PC-9 (cell line): ENCODE measurements at regions not wholly inside any gene's neighbourhood (a gene's known extent, or its start where the extent isn't known, plus 50 kb on each side); places are given as distances from the start of the nearest gene placed in this dataset.

Experiments
- BruUV-seq: library from RNA; stranded (reverse); fragments of 400-500 nt; replicated peaks from 2 replicates; lab custom pipeline; 2021; lab: Mats Ljungman, UMichigan
- CTCF ChIA-PET: fragments of 300-600 bp; sonication (Branson Sonifier 250); formaldehyde crosslinking; loops from one replicate; lab custom pipeline; 2022; ENCODE audit warnings: antibody characterized with exemption; lab: Charles Lee
- POLR2A ChIA-PET: fragments of 300-600 bp; sonication (Branson Sonifier 250); formaldehyde crosslinking; loops from one replicate; lab custom pipeline; 2022; ENCODE audit warnings: antibody characterized with exemption; ENCODE audit not compliant: unreplicated experiment; lab: Charles Lee
- DNase-seq, 2 experiments: peaks; one replicate each; pipeline versions ENCODE4 v3.0.0 to v3.0.0-alpha.2; 2015 to 2022; ENCODE audit warnings: mixed read lengths in 1 of 2
- H2AFZ ChIP-seq: fragments of 200-600 bp; sonication (generic); 2 replicates; pipeline ENCODE4 v1.8.1; 2017; ENCODE audit warnings: antibody characterized with exemption
- H3F3A ChIP-seq: fragments of 200-600 bp; sonication (generic); 2 replicates; pipeline ENCODE4 v1.8.1; 2017; ENCODE audit warnings: antibody characterized with exemption, mild to moderate bottlenecking, low read depth; ENCODE audit not compliant: insufficient read depth
- H3K27ac ChIP-seq: fragments of 200-600 bp; sonication (generic); 2 replicates; pipeline ENCODE4 v1.6.1; 2016; ENCODE audit warnings: mixed run types
- H3K27me3 ChIP-seq: fragments of 200-600 bp; sonication (generic); 2 replicates; pipeline ENCODE4 v1.6.1; 2016; ENCODE audit warnings: low read depth, mixed run types; ENCODE audit not compliant: insufficient read depth
- H3K36me3 ChIP-seq: fragments of 200-600 bp; sonication (generic); 2 replicates; pipeline ENCODE4 v1.6.1; 2016; ENCODE audit warnings: low read depth, mixed run types
- H3K4me1 ChIP-seq: fragments of 200-600 bp; sonication (generic); replicated peaks from 2 replicates; pipeline ENCODE4 v1.6.1; 2016; ENCODE audit warnings: mixed run types; ENCODE audit not compliant: insufficient read depth
- H3K4me2 ChIP-seq: fragments of 200-600 bp; sonication (generic); 2 replicates; pipeline ENCODE4 v1.6.1; 2017; ENCODE audit warnings: mixed run types
- H3K4me3 ChIP-seq: fragments of 200-600 bp; sonication (generic); 2 replicates; pipeline ENCODE4 v1.6.1; 2016; ENCODE audit warnings: mixed run types
- H3K79me2 ChIP-seq: fragments of 200-600 bp; sonication (generic); 2 replicates; pipeline ENCODE4 v1.6.1; 2017; ENCODE audit warnings: low read depth, mixed run types
- H3K9me2 ChIP-seq: fragments of 200-600 bp; sonication (generic); 2 replicates; pipeline ENCODE4 v1.8.1; 2017; ENCODE audit warnings: mild to moderate bottlenecking; ENCODE audit not compliant: insufficient read depth
- H3K9me3 ChIP-seq: fragments of 200-600 bp; sonication (generic); 2 replicates; pipeline ENCODE4 v1.8.1; 2016; ENCODE audit warnings: low read depth; ENCODE audit not compliant: insufficient read depth
- H4K20me1 ChIP-seq: fragments of 200-600 bp; sonication (generic); 2 replicates; pipeline ENCODE4 v1.8.1; 2017; ENCODE audit not compliant: insufficient read depth
- EZH2 ChIP-seq: fragments of 200-600 bp; sonication (generic); IDR thresholded peaks from 2 replicates; pipeline ENCODE4 v1.8.0; 2017; ENCODE audit warnings: antibody characterized with exemption, low read depth
- intact Hi-C: fragments of 100-400 bp; cut with micrococcal nuclease; formaldehyde crosslinking; loops from one replicate; pipeline ENCODE4 v1.10.0; 2022; ENCODE audit not compliant: unreplicated experiment
- TF ChIP-seq, protein P1 (sequence below): fragments of 200-600 bp; sonication (generic); conservative IDR thresholded peaks from 2 replicates; pipeline ENCODE4 v1.6.1; 2017; ENCODE audit warnings: mixed run types, antibody characterized with exemption, mild to moderate bottlenecking, moderate library complexity

DNA sequence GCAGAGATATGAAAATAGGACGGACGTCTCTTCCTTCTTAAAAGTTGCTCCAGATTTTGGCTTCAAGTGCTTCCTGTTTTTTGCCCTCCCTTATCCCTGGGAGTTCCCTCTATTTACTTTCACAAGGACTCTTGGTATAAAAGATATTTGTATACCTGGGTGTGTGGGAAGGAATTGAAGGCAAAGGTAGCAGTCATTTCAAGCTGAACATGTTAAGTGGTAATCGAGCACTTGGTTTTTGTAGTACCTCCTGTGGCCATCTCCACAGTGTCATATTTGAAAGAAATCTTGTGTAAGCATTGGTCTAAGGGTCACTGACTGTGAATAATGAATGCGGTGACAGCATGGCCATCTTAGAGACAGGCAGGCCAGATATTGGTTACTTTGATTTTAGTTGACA is 593.6 kb downstream of the MTRR start:
- Histone ChIP-seq H3K79me2 (peaks cover 25% of the 10 kb centered on the region), H3F3A (no peaks in the 10 kb centered on the region), H3K27ac (no peak overlapping the region), H2AFZ (no peak overlapping the region), H3K4me1 (peaks cover 9% of the 10 kb centered on the region), H3K9me3 (no peaks in the 10 kb centered on the region), H3K9me2 (no peaks in the 10 kb centered on the region), H3K36me3 (peaks cover 27% of the 10 kb centered on the region), H3K4me3 (no peak overlapping the region), H3K27me3 (no peaks in the 10 kb centered on the region), H3K4me2 (no peak overlapping the region), H4K20me1 (peaks cover 23% of the 10 kb centered on the region)
- ChIA-PET POLR2A (no interaction called here), CTCF (no interaction called here)
- TF ChIP-seq, protein P1, sequence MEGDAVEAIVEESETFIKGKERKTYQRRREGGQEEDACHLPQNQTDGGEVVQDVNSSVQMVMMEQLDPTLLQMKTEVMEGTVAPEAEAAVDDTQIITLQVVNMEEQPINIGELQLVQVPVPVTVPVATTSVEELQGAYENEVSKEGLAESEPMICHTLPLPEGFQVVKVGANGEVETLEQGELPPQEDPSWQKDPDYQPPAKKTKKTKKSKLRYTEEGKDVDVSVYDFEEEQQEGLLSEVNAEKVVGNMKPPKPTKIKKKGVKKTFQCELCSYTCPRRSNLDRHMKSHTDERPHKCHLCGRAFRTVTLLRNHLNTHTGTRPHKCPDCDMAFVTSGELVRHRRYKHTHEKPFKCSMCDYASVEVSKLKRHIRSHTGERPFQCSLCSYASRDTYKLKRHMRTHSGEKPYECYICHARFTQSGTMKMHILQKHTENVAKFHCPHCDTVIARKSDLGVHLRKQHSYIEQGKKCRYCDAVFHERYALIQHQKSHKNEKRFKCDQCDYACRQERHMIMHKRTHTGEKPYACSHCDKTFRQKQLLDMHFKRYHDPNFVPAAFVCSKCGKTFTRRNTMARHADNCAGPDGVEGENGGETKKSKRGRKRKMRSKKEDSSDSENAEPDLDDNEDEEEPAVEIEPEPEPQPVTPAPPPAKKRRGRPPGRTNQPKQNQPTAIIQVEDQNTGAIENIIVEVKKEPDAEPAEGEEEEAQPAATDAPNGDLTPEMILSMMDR: no peak
- no peak for TF ChIP-seq EZH2
- BruUV-seq: no TSS peak
- intact Hi-C loops: no loop called here
- no peak for DNase-seq

DNA sequence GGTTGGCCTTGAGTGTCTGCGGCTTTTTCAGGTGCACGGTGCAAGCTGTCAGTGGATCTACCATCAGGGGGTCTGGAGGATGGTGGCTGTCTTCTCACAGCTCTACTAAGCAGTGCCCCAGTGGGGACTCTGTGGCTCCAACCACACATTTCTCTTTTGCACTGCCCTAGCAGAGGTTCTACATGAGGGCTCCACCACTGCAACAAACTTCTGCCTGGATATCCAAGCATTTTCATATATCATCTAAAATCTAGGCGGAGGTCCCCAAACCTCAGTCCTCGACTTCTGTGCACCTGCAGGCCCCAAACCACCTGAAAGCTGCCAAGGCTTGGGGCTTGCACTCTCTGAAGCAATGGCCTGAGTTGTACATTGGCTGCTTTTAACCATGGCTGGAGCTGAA is 601.5 kb downstream of the MTRR start:
- peaks cover 5% of the 10 kb centered on the region; the same call in 1 of the 2 replicates for H3K9me3 ChIP-seq
- no peaks in the 10 kb centered on the region for H3K36me3 ChIP-seq
- no peaks in the 10 kb centered on the region for H4K20me1 ChIP-seq
- no peaks in the 10 kb centered on the region for H3K79me2 ChIP-seq
- no peaks in the 10 kb centered on the region for H3K27me3 ChIP-seq
- no peaks in the 10 kb centered on the region for H3F3A ChIP-seq
- ChIA-PET CTCF (no interaction called here), POLR2A (no interaction called here)
- H3K4me1 ChIP-seq: no peaks in the 10 kb centered on the region
- no TSS peak for BruUV-seq
- TF ChIP-seq, protein P1: no peak
- no peak for TF ChIP-seq EZH2
- H2AFZ ChIP-seq: no peak overlapping the region
- DNase-seq: no peak
- no peak overlapping the region for H3K27ac ChIP-seq
- H3K4me3 ChIP-seq: no peak overlapping the region
- intact Hi-C loops: no loop called here
- H3K9me2 ChIP-seq: no peaks in the 10 kb centered on the region
- H3K4me2 ChIP-seq: no peak overlapping the region

DNA sequence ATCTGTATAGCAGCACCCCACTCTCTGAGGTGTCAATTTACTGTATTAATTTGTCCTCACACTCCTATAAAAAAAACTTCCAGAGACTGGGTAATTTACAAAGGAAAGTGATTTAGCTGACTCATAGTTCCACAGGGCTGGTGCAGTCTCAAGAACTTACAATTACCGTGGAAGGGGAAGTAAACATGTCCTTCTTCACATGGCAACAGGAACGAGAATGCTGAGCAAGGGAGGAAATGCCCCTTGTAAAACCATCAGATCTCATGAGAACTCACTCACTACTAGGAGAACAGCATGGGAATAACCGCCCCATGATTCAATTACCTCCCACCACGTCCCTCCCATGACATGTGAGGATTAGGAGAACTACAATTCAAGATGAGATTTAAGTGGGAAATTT is 602.6 kb downstream of the MTRR start:
- intact Hi-C loops: no loop called here
- no peak for DNase-seq
- no TSS peak for BruUV-seq

More for the DNA sequence above, 602.6 kb downstream of the MTRR start:
- H3K4me2 ChIP-seq: no peak overlapping the region
- no peak for TF ChIP-seq EZH2
- TF ChIP-seq, protein P1: no peak
- H3K4me1 ChIP-seq: no peaks in the 10 kb centered on the region
- H3K36me3 ChIP-seq: no peaks in the 10 kb centered on the region
- no peaks in the 10 kb centered on the region for H3K79me2 ChIP-seq
- H3K4me3 ChIP-seq: no peak overlapping the region
- H3K9me2 ChIP-seq: no peaks in the 10 kb centered on the region
- no peak overlapping the region for H3K27ac ChIP-seq
- ChIA-PET CTCF (interaction anchor here (0.6 kb wide), 1 partner anchor 1769 kb away, joined by 3 read pairs; no protein-coding TSS in a partner anchor), POLR2A (no interaction called here)
- H3K9me3 ChIP-seq: peaks cover 5% of the 10 kb centered on the region; the same call in 1 of the 2 replicates
- no peaks in the 10 kb centered on the region; the same call in 1 of the 2 replicates for H3K27me3 ChIP-seq
- no peaks in the 10 kb centered on the region for H3F3A ChIP-seq
- no peak overlapping the region for H2AFZ ChIP-seq
- H4K20me1 ChIP-seq: no peaks in the 10 kb centered on the region
